Liver (tissue), 3 donors: ENCODE measurements at regions not wholly inside any gene's neighbourhood (a gene's known extent, or its start where the extent isn't known, plus 50 kb on each side); places are given as distances from the start of the nearest gene placed in this dataset.

Source experiments
- CTCF ChIP-seq: fragments of 150-350 bp; IDR thresholded peaks from 2 replicates; pipeline ENCODE4 v1.5.1; 2017; ENCODE audit warnings: improper control_type of control experiment, low read depth, low read length; ENCODE audit not compliant: missing input control
- JUND ChIP-seq, 2 donors: IDR thresholded peaks; 2 replicates each; pipeline ENCODE4 v1.6.1; 2016; ENCODE audit warnings: antibody characterized with exemption in 2 of 2
- donor health status: healthy.
- donor health status: healthy.

GRCh38 chr14:66008631-66009030 is 477.5 kb upstream of the CCDC196 start:
- TF ChIP-seq JUND (IDR thresholded peaks at IDR 0.05): no peak
- TF ChIP-seq CTCF: no peak
